HUES48 (cell line): ENCODE measurements at regions not wholly inside any gene's neighbourhood (a gene's known extent, or its start where the extent isn't known, plus 50 kb on each side); places are given as distances from the start of the nearest gene placed in this dataset.
"Not testable (repeated sequence)": the region's sequence is repeated elsewhere in the genome, so short reads cannot be mapped to it uniquely, and the experiment has no call there.

Experiments
- H3K27ac ChIP-seq: one replicate; pipeline ENCODE4 v1.7.0; 2013; ENCODE audit warnings: low read depth, low read length, inconsistent platforms
- H3K27me3 ChIP-seq: 2 replicates; pipeline ENCODE4 v1.6.1; 2013; ENCODE audit warnings: mild to moderate bottlenecking, low read length; ENCODE audit not compliant: control insufficient read depth, insufficient read depth
- H3K36me3 ChIP-seq: 2 replicates; pipeline ENCODE4 v1.6.1; 2013; ENCODE audit warnings: low read length; ENCODE audit not compliant: control insufficient read depth, insufficient read depth
- H3K4me1 ChIP-seq: 2 replicates; pipeline ENCODE4 v1.6.1; 2013; ENCODE audit warnings: mild to moderate bottlenecking, low read length; ENCODE audit not compliant: control insufficient read depth, insufficient read depth
- H3K4me3 ChIP-seq: 2 replicates; pipeline ENCODE4 v1.5.1; 2013; ENCODE audit warnings: mild to moderate bottlenecking, low read depth, low read length
- H3K9ac ChIP-seq: 2 replicates; pipeline ENCODE4 v1.6.1; 2013; ENCODE audit warnings: mild to moderate bottlenecking, low read depth, low read length, moderate library complexity
- H3K9me3 ChIP-seq: 2 replicates; pipeline ENCODE4 v1.6.1; 2013; ENCODE audit warnings: low read length; ENCODE audit not compliant: control insufficient read depth, insufficient read depth

GRCh38 chr3:109393728-109394127 lies 56.4 kb upstream of the DPPA4 start:
- H3K27me3 ChIP-seq, H3K9ac ChIP-seq, H3K9me3 ChIP-seq, H3K4me3 ChIP-seq, H3K27ac ChIP-seq, H3K36me3 ChIP-seq: not testable (repeated sequence)
- peaks cover 11% of the 10 kb centered on the region; the same call in 1 of the 2 replicates for H3K4me1 ChIP-seq

- Histone ChIP-seq H3K27ac (no peak overlapping the region), H3K36me3 (no peaks in the 10 kb centered on the region), H3K9ac (no peak overlapping the region), H3K4me3 (no peak overlapping the region), H3K9me3 (no peaks in the 10 kb centered on the region), H3K27me3 (no peaks in the 10 kb centered on the region), H3K4me1 (peaks cover 11% of the 10 kb centered on the region; the same call in 1 of the 2 replicates)
Measured at GRCh38 chr3:109392293-109392692, 54.9 kb upstream of the DPPA4 start.

- Histone ChIP-seq H3K9me3 (no peaks in the 10 kb centered on the region), H3K4me3 (no peak overlapping the region), H3K27me3 (no peaks in the 10 kb centered on the region), H3K27ac (no peak overlapping the region), H3K4me1 (peaks cover 8% of the 10 kb centered on the region), H3K9ac (no peak overlapping the region), H3K36me3 (no peaks in the 10 kb centered on the region)
Measured at GRCh38 chr3:109387621-109388020, 50.3 kb upstream of the DPPA4 start.

- Histone ChIP-seq H3K36me3 (no peaks in the 10 kb centered on the region), H3K4me3 (no peak overlapping the region), H3K27me3 (no peaks in the 10 kb centered on the region), H3K4me1 (peaks cover 6% of the 10 kb centered on the region), H3K9me3 (no peaks in the 10 kb centered on the region), H3K9ac (no peak overlapping the region), H3K27ac (no peak overlapping the region)
Measured at GRCh38 chr3:109387201-109387600, 49.9 kb upstream of the DPPA4 start.
